ENCODE measurements at regions not wholly inside any gene's neighbourhood (a gene's known extent, or its start where the extent isn't known, plus 50 kb on each side); places are given as distances from the start of the nearest gene placed in this dataset.

GRCh38 chr20:51159303-51159702, 136.4 kb upstream of the KCNG1 start:
- no peak for DNase-seq (ENCODE audit: low read depth)

GRCh38 chr20:51158226-51158625, 135.3 kb upstream of the KCNG1 start:
- DNase-seq (ENCODE audit: low read depth): no peak

GRCh38 chr20:51156041-51156982, 133.4 kb upstream of the KCNG1 start:
- DNase-seq (ENCODE audit: low read depth): no peak

GRCh38 chr20:51154708-51155690, 132.1 kb upstream of the KCNG1 start:
- DNase-seq (ENCODE audit: low read depth): no peak

GRCh38 chr20:51153867-51154707, 131.2 kb upstream of the KCNG1 start:
- no peak for DNase-seq (ENCODE audit: low read depth)

- no peak for DNase-seq (ENCODE audit: low read depth)
Observed at GRCh38 chr20:51148941-51149340, 126.0 kb upstream of the KCNG1 start.

- DNase-seq (ENCODE audit: low read depth): no peak
Observed at GRCh38 chr20:51144476-51144875, 121.6 kb upstream of the KCNG1 start.

- DNase-seq (ENCODE audit: low read depth): no peak
Observed at GRCh38 chr20:51143652-51144051, 120.7 kb upstream of the KCNG1 start.

GRCh38 chr20:51142448-51142847, 119.5 kb upstream of the KCNG1 start:
- DNase-seq (ENCODE audit: low read depth): no peak

GRCh38 chr20:51140671-51141070, 117.8 kb upstream of the KCNG1 start:
- DNase-seq (ENCODE audit: low read depth): no peak

- DNase-seq (ENCODE audit: low read depth): no peak
Observed at GRCh38 chr20:51139891-51140290, 117.0 kb upstream of the KCNG1 start.

GRCh38 chr20:51138576-51138975, 115.7 kb upstream of the KCNG1 start:
- DNase-seq (ENCODE audit: low read depth): no peak

- DNase-seq (ENCODE audit: low read depth): no peak
Observed at GRCh38 chr20:51137461-51137860, 114.6 kb upstream of the KCNG1 start.

- DNase-seq (ENCODE audit: low read depth): no peak
Observed at GRCh38 chr20:51135926-51136715, 113.2 kb upstream of the KCNG1 start.

- DNase-seq (ENCODE audit: low read depth): no peak
Observed at GRCh38 chr20:51134405-51134804, 111.5 kb upstream of the KCNG1 start.

GRCh38 chr20:51132279-51132678, 109.4 kb upstream of the KCNG1 start:
- no peak for DNase-seq (ENCODE audit: low read depth)

- DNase-seq (ENCODE audit: low read depth): no peak
Observed at GRCh38 chr20:51131811-51132210, 108.9 kb upstream of the KCNG1 start.

- DNase-seq (ENCODE audit: low read depth): no peak
Observed at GRCh38 chr20:51129147-51129776, 106.4 kb upstream of the KCNG1 start.

- no peak for DNase-seq (ENCODE audit: low read depth)
Observed at GRCh38 chr20:51128198-51128597, 105.3 kb upstream of the KCNG1 start.

GRCh38 chr20:51127713-51128112, 104.8 kb upstream of the KCNG1 start:
- no peak for DNase-seq (ENCODE audit: low read depth)

Data from T follicular helper cell (primary cell).